Neural progenitor cell (in vitro differentiated cells): ENCODE measurements at regions not wholly inside any gene's neighbourhood (a gene's known extent, or its start where the extent isn't known, plus 50 kb on each side); places are given as distances from the start of the nearest gene placed in this dataset.

Source experiments
- EZH2 ChIP-seq: fragments of 200-600 bp; sonication (generic); IDR thresholded peaks from 2 replicates; pipeline ENCODE4 v1.6.1; 2017; ENCODE audit warnings: antibody characterized with exemption, mild to moderate bottlenecking, moderate library complexity
- EZH2phosphoT487 ChIP-seq: fragments of 200-600 bp; sonication (generic); IDR thresholded peaks from 2 replicates; pipeline ENCODE4 v1.6.1; 2017; ENCODE audit warnings: antibody characterized with exemption
- TF ChIP-seq, protein P1 (sequence below): fragments of 200-600 bp; sonication (generic); IDR thresholded peaks from 2 replicates; pipeline ENCODE4 v1.5.1; 2017; ENCODE audit warnings: antibody characterized with exemption, mild to moderate bottlenecking

DNA sequence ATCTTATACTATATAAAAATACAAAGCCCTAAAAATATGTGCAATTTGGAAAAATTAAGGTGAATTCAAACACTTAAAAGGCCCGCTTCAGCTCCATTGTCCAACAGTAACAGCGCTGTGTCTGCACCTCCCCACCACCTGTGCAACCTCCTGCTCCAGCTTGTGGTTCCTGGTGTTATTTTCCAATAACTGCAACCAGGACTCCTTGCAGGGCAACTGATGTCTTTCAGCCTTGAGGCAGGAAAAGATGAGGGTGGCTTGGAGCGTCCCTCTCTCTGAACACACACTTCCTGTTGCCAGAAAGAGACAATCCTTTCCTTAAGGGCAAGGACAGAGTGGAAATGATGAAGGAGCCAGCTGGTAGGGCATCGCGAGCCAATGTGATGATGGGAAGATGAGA lies 336.0 kb downstream of the GLRX3 start:
- TF ChIP-seq EZH2 (no peak), EZH2phosphoT487 (no peak)
- TF ChIP-seq, protein P1, sequence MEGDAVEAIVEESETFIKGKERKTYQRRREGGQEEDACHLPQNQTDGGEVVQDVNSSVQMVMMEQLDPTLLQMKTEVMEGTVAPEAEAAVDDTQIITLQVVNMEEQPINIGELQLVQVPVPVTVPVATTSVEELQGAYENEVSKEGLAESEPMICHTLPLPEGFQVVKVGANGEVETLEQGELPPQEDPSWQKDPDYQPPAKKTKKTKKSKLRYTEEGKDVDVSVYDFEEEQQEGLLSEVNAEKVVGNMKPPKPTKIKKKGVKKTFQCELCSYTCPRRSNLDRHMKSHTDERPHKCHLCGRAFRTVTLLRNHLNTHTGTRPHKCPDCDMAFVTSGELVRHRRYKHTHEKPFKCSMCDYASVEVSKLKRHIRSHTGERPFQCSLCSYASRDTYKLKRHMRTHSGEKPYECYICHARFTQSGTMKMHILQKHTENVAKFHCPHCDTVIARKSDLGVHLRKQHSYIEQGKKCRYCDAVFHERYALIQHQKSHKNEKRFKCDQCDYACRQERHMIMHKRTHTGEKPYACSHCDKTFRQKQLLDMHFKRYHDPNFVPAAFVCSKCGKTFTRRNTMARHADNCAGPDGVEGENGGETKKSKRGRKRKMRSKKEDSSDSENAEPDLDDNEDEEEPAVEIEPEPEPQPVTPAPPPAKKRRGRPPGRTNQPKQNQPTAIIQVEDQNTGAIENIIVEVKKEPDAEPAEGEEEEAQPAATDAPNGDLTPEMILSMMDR, result no peak
